HG02943 (cell line): ENCODE measurements at regions not wholly inside any gene's neighbourhood (a gene's known extent, or its start where the extent isn't known, plus 50 kb on each side); places are given as distances from the start of the nearest gene placed in this dataset.

Source experiments
- ATAC-seq: cut with Tn5 transposase; IDR thresholded peaks from one replicate; pipeline ENCODE4 v1.9.1; 2021; ENCODE audit warnings: mild to moderate bottlenecking, low read depth, moderate library complexity; ENCODE audit not compliant: unreplicated experiment

DNA sequence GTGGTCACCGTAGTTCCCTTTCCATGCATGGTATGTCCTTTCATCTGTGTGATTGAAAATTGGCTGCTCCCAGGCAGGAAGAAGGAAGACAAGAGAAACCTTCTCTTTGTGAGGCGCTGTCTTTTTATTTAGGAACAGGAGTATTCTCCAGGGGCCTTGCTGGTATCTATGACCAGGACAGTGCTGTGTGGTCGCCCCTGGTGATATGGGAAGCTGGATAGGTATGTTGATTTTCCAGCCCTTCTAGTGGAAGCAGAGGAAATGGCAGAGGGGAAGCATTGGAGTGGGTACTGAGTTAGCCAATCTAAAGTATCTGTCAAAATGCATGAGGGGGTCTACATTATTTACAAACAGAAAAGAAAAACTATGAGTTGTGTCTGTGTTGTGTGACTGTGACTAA lies 226.6 kb downstream of the MTX2 start:
- ATAC-seq: no peak

DNA sequence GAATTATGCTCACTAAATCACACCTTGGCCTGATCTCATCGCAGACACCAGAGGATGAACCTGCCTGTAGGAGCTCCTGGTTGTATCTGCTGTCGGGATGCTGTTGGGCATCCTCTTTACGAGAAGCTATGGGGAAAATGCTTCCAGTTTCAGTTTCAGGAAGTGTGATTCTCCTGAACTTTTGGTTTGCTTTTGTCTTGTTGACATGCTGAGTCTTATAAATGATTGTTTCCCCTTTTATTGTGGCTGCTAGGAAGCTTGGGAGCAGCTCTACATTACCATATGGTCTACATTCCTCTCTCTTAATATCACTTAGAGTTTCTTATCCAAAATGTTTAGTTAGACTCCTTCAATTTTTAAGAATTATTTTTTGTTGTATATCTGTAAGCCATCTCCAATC lies 227.5 kb downstream of the MTX2 start:
- no peak for ATAC-seq

DNA sequence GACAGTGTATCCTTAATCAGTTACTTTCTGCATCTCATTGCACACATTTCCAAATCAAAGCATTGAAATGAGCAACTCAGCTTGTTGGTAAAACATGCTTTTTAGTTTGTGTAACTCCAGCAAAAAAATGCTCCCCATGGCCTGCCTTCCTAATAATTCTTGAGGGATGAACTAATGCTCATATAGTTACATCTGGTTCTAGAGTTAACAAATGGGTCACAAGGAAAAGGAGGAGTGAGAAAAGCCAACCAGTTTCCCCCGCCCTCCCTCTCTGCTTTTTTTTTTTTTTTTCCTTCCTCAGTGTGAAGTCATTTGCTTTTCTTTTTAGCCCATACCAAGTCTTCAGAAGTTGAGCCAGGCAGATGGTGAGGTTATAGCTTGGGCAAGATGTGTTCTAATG lies 231.7 kb downstream of the MTX2 start:
- ATAC-seq: no peak

DNA sequence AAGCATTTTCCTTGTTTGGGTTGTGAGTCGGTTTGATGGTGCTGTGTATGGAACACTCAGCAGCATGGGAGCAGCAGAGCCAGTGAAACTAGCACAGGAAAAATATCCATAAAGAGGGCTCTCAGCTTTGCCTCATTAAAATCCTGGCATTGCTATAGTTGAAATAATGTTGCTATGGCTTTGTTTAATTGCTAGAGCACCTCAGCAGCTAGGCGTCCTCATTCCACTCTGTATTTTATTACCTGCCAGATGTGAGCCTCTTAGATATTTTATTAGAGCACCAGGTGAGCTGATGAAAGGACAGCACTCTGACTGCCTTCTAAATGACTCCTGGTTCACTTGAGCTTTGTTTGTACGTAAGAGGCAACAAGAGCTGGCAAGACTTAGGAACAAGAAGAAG lies 232.4 kb downstream of the MTX2 start:
- no peak for ATAC-seq

DNA sequence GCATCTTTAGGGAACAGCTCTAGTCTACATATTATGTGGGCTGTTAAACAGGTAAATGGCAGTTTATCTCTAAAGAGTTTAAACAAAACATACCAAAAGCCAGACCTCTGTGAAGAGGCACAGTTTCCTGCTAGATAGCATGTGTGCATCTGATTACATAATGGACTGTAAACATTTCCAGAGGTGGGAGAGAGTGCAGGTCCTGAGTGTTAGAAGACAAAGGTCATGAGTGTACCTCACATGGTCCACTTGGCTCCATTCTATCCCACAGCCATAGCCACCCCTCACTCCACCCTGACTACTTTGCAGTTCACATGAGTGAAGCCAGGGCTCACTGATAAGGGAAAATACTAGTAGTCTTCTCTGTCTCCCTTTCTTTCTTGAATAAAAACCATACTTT lies 233.4 kb downstream of the MTX2 start:
- no peak for ATAC-seq

DNA sequence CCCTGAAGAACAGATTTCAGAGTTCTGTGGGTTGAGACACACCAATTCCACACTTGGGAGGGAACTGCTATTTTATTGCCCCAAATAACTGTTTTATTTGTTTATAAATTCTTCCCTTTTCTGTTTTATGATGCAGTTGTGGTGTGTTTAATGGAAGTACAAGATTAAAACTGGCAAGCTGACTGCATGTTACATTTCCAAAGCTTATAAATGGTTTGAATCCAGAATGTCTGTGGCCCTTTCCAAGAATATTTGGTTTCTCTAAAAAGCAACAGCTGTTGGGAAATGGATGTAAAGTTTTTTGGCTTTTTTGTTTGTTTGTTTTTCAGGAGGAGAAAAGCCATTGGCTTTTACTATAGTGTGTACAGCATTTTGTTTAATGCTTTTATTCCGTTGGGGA lies 234.5 kb downstream of the MTX2 start:
- no peak for ATAC-seq

DNA sequence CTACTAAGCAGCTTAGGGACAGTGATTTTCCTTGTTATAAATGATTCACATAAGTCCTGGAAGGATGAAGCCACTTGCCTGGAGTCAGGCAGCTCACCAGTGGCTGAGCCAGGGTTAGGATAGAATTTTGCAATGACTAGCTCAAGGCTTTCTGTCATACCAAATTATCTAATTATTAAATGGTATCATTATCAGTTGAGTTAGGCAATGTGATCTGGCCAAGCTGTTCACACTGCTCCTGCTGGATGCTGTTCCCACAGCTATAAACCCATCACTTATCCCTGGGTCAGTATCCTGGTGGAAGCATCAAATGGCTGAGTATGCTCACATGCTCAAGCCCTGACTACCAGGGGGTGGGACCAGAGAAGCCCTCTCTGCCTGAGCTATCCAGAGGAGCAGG lies 235.2 kb downstream of the MTX2 start:
- no peak for ATAC-seq

DNA sequence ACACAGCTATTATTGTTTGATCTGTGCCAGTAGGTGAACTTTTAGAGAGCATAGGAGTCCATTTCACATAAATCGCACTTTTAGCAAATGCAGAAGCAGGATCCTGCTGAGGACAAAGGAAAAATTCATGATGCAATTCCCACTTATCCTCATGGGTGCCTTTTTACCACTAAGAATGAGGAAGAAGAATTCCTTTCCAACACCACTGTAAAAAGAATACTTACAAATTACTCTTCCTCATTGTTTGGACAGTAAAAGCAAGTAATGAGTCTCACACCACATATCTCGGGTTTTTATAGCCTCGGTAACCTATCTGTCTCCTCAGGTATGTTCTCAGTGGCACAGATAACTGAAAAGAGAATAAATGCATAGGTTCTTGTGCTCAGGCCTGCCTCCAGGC lies 238.5 kb downstream of the MTX2 start:
- ATAC-seq: no peak

DNA sequence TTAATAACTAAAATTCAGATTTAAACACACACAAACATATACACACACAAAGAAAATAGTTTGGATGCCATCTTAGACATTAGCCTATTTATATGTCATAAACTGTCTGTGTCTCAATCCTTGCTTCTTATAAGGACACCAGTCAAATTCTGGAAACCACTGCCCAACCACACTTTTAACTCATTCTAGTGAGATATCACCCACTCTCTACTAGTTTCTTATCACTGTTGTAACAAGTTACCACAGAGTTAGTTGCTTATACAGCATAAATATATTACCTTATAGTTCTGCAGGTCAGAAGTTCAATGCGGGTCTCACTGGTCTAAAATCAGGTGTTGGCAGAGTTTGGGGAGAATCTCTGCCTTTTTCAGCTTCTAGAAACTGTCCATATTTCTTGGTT lies 239.1 kb downstream of the MTX2 start:
- no peak for ATAC-seq

DNA sequence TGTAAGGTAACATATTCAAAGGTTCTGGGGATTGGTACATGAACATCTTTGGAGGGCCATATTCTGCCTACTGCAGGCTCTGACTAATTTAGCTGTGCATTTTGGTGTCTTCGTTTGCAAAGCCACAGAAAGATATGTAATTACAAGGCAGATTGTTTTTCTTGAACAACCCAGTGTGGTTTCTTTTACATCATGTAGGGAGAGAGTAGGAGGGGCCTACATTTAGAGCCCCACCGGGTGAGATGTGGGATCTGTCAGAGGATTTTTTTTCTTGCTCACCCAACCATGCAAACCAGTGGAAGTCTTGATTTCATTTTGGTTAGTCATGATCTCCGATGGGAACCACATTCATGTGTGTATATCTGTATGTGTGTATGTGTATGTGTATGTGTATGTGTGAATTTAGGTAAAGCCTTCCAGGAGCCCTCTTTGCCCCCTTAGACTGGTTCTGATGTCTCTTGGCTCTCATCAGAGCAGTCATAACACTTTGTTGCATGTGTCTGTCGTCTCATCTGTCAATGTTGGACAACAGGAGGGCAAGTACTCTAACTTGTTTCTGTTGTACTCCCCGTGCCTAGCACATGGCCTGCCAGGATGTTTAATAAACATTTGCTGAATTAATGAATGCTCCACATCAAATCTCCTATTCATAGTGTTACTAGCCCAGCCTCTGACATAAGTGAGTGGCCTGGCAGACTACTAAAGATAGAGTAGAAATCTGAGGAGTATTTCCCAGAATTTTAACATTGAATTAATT lies 239.9 kb downstream of the MTX2 start:
- no peak for ATAC-seq

DNA sequence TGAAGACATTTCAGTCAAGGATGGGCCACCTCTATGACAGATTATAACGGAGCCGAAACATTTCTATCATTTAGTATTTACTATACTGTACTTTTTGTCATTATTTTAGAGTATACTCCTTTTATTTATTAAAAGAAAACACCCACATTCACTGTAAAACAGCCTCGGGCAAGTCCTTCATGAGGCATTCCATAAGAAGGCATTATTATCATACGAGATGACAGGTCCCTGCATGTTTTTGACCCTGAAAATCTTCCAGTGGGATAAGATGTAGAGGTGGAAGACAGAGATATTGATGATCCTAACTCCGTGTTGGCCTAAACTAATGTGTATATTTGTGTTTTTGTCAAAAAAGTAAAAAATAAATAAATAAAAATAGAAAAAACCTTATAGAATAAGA lies 245.0 kb downstream of the MTX2 start:
- no peak for ATAC-seq

DNA sequence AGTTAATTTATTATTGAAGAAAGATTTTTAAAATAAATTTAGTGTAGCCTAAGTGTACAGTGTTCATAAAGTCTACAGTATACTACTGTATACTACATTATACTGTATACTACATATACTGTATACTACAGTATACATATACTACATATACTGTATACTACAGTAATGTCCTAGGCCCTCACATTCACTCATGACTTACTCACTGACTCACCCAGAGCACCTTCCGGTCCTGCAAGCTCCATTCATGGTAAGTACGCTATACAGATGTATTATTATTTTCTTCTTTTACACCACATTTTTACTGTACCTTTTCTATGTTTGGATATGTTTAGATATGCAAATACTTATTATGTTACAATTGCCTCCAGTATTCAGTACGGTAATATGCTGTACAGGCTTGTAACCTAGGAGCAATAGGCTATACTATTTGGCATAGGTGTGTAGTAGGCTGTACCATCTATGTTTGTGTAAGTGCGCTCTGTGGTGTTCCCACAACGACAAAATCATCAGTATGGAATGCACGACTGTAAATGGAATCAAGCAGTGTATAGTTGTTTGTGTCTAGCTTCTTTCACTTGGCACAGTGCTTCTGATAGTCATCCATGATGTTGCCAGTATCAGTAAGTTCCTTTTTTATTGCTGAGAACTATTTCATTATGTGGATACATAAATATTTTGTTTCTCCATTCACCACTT lies 245.7 kb downstream of the MTX2 start:
- no peak for ATAC-seq

DNA sequence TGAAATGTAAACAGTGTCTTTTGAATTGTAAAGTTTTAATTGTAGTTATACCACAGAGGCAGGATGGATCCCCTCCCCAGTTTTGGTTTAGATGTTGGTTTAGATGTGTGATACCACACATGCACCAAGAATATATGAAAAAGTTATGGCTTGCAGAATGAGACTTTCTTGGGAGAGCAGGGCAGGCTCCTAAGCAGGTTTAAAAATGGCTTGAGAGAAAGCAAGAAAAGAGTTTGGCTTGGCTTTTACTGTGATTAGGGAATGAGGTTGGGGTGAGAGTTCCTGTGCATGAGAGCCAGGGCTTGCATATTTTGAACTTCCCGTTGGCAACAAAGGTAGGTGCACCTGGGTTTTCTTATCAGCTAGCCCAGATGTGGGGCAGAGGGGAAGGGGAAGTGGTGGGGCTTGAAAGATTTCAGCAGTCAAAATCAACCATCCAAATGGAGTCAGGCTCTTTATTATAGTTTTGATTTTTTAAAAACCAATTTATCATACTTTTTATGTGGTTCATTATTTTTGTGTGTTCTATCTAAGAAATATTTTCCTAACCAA lies 246.9 kb downstream of the MTX2 start:
- ATAC-seq: no peak

DNA sequence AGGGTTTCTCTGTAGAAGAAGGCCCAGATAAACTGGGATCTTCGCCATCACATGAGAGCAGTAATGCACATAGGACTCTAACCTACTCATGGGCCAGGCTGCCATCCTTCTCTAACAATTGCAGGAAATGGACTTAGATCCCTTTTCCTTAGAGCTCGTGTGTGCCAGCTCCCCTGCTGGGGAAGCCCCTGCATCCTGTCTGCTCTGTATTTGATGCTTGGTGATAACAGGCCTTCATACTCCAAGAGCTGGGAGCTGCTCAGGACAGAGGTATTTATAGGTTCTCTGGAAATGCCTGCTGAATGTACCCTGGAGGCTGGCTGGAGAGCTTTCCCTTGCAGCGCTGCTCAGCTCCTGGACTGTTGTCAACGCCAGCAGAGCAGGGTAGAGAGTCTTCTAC lies 249.6 kb downstream of the MTX2 start:
- no peak for ATAC-seq

DNA sequence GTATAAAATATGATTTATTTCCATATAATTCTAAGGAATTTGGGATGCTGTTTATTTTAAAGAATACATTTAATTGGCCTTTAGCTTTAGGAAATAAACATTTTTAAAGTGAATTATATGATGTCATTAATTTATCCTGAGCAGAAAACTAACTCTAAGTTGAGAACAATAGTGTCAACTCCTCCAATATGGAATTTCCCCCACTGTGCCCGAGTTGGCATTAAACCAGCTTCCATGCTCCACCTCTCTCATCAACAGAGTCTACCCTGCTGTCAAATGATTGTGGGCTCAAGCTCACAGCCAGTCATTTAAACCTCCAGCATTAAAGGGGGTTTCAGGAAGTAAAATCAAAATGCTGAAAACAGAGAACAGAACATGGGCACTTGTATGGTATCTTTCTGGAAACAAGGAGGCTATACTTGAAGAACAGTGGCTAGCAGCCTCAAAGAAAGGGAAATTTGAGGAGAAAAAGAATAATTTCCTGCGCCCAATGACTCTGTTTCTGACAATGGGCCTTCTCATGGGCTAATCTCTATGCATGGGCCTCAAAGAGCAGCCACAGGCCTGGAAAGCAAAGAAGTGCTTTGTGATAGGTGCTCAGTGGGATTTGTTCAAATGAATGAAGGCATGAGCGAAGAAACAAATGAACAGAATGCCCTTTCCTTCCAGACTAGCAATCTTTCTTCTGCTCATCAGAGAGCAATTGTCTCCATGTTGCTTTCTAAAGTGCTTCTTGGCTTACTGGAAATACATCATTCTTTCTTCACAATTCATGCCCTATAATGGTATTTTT lies 252.8 kb downstream of the MTX2 start:
- no peak for ATAC-seq

DNA sequence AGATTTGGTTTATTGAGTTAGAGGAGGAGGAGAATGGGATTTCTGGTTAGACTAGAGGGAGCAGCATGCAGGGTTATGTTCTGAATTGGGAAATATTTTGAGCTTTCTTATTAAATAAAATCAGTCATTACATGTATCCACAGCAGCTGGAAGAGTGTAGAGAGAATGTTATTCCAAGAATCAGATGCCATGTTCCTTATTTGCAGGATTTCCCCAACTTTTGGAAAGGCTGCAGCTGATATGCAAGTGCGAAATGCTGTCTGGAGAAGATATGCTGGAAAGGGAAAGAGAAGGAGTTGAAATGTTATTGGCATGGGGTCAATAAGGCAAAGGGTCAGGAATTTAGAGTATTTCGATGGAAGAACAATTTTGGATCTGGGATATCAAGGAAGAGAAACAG lies 255.8 kb downstream of the MTX2 start:
- no peak for ATAC-seq

DNA sequence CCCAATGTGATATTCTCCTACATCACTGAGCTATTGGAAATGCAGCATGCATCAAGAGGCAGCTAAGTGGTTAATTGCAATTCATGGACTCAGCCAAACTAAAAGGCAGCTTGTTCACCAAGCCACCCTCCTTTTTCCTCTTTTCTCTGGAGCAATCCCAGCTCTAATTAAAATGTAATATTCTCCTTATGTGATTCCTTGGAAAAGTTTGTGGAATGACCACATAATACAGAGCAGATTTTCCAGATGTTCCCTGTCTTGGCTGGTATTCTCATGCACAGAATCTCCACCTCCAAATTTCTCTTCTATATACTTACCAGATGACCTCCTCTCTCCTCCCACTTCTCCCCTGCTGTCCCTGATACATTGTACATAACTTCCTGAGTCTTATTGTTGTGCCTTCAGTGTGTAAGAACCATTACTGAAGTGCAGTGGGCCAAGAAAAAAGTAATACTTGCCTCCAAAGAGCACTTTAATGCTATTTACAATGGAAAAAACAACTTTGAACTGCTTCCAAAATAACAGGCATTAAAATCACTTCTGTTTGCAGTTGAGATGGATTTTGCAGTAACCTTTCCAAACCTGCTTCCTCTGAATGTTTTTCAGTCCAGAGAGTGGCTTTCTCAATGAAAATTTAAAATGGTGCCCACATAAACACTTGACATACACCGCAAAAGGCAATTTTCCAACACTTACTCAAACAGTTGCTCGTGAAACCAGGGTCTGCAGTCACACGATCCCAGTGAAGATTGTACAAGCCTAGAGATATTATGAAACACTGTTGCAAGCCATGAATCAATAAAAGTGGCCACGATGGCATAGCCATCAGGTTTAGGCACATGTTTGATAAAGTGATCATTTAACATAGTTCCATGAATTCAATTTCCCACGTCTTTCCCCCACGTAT lies 258.0 kb downstream of the MTX2 start:
- ATAC-seq: no peak

DNA sequence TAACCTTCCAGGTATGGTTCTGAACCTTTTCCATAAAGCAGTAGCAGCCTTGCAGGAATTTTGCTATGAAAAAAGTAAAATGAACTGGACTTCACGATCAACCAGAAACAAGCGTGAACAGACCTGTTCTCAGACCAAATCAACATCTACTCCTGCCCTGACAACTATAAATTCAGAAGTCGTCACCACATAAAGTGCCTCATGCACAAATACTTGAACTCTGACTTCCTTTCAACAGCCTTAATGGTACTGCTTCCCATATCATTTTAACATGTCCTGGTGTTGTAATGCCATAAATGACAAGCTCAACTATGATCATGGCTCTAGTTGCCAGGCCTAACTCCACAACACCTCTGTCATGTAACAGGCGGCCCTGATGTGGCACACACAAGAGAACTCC lies 262.4 kb downstream of the MTX2 start:
- ATAC-seq: no peak

DNA sequence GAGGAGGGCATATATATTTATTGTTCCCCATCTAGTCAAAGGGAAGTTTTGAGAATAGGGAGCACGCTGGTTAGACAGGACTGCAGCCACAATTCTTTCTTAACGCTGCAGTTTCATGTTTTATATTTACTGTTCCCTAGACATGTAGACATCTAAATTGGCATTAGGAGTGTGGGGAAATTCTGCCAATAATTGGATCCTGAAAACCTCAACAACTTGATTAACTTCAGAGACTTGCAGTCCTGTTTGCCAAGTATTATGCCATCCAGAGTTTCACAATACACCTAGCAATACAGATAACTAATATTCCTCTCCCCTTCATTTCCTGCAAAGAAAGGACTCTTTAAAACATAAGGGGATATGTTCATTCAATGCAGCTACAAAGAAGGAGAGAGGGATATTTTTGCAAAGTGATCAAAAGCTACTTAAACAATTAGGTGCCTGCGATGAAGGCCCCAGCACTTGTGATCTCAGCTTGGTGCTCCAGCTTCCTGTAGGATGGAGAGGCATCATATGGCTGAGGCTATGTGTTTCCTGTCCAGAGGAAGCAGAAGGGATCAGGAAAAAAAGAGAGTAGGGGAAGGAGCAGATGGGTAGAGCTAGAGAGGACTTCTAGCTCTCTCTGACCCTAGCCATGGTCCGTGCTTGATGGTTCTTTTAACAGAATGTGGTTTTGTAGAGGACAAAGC lies 264.4 kb downstream of the MTX2 start:
- no peak for ATAC-seq
